GM12878 (cell line): ENCODE measurements at regions not wholly inside any gene's neighbourhood (a gene's known extent, or its start where the extent isn't known, plus 50 kb on each side); places are given as distances from the start of the nearest gene placed in this dataset.

Experiments
- ATAC-seq: fragments of 200-7000 bp; cut with Tn5 transposase; 3 replicates; pipeline ENCODE4 v1.9.1; 2020; ENCODE audit warnings: mild to moderate bottlenecking, moderate library complexity
- BruUV-seq: library from RNA; stranded (reverse); fragments of 400-500 nt; replicated peaks from 2 replicates; lab custom pipeline; 2021; lab: Mats Ljungman, UMichigan
- CTCF ChIA-PET: fragments of 300-600 bp; sonication (Branson Sonifier 250); formaldehyde crosslinking; extraction: SDS; loops from one replicate; lab custom pipeline; 2021; ENCODE audit warnings: inconsistent platforms; lab: Yijun Ruan, JAX
- POLR2A ChIA-PET: fragments of 350-600 bp; formaldehyde crosslinking; extraction: SDS; loops from one replicate; lab custom pipeline; 2021; ENCODE audit warnings: inconsistent platforms; lab: Charles Lee
- RAD21 ChIA-PET: fragments of 300-600 bp; sonication (Branson Sonifier 250); formaldehyde crosslinking; loops from one replicate; lab custom pipeline; 2023; ENCODE audit warnings: antibody characterized with exemption; ENCODE audit not compliant: unreplicated experiment; lab: Charles Lee
- SMC1A ChIA-PET: fragments of 300-600 bp; sonication (Branson Sonifier 250); formaldehyde crosslinking; loops from one replicate; lab custom pipeline; 2023; ENCODE audit not compliant: unreplicated experiment, uncharacterized antibody; lab: Charles Lee
- DNase-seq: peaks from one replicate; pipeline ENCODE4 v3.0.0-alpha.2; 2011; ENCODE audit warnings: low read depth, low spot score
- FAIRE-seq: peaks from 3 replicates; lab custom pipeline; 2011; peaks lifted over from hg19 to GRCh38; lab: Jason Lieb, UNC
- H2AFZ ChIP-seq: 2 replicates; pipeline ENCODE4 v1.6.0; 2011; ENCODE audit warnings: low read depth, low read length, control low read depth; ENCODE audit not compliant: control insufficient read depth
- H3K27ac ChIP-seq: 2 replicates; pipeline ENCODE4 v1.5.1; 2011; ENCODE audit warnings: control low read depth; ENCODE audit not compliant: control insufficient read depth, insufficient read depth
- H3K27me3 ChIP-seq, 2 experiments: replicated peaks in 1 of 2; 2 replicates each; pipeline versions ENCODE4 v1.6.0 to v1.6.1; 2011; ENCODE audit warnings: low read length in 1 of 2; ENCODE audit not compliant: control insufficient read depth in 2 of 2, insufficient read depth in 2 of 2
- H3K36me3 ChIP-seq, 2 experiments: 2 replicates each; pipeline ENCODE4 v1.5.1; 2011; ENCODE audit warnings: low read length in 1 of 2; ENCODE audit not compliant: control insufficient read depth in 2 of 2, insufficient read depth in 2 of 2
- H3K4me1 ChIP-seq: 2 replicates; pipeline ENCODE4 v1.6.1; 2011; ENCODE audit warnings: mild to moderate bottlenecking, low read length, moderate library complexity, mixed read lengths; ENCODE audit not compliant: control insufficient read depth, insufficient read depth
- H3K4me2 ChIP-seq: 2 replicates; pipeline ENCODE4 v1.6.0; 2011; ENCODE audit warnings: control low read depth; ENCODE audit not compliant: control insufficient read depth, insufficient read depth
- H3K4me3 ChIP-seq: fragments of 200-600 bp; sonication (generic); 2 replicates; pipeline ENCODE4 v1.5.1; 2016
- H3K79me2 ChIP-seq: 2 replicates; pipeline ENCODE4 v1.6.0; 2011; ENCODE audit warnings: low read length; ENCODE audit not compliant: control insufficient read depth, insufficient read depth
- H3K9ac ChIP-seq: 2 replicates; pipeline ENCODE4 v1.8.0; 2011; ENCODE audit warnings: low read length, control low read depth, mixed read lengths; ENCODE audit not compliant: control insufficient read depth, insufficient read depth
- H3K9me3 ChIP-seq: replicated peaks from 3 replicates; pipeline ENCODE4 v1.5.1; 2011; ENCODE audit warnings: mild to moderate bottlenecking, low read length; ENCODE audit not compliant: control insufficient read depth, insufficient read depth
- H4K20me1 ChIP-seq: 2 replicates; pipeline ENCODE4 v1.6.0; 2011; ENCODE audit not compliant: control insufficient read depth, insufficient read depth
- E4F1 ChIP-seq: fragments of 450-650 bp; IDR thresholded peaks from 2 replicates; pipeline ENCODE4 v1.6.1; 2018; ENCODE audit warnings: borderline replicate concordance, mild to moderate bottlenecking; ENCODE audit not compliant: partially characterized antibody
- EGR1 ChIP-seq, 2 experiments: IDR thresholded peaks; 1 replicate in 1 of 2; 2 replicates in 1 of 2; pipeline ENCODE4 v1.6.1; 2011 to 2012; ENCODE audit warnings: low read depth in 2 of 2, low read length in 2 of 2, borderline replicate concordance in 1 of 2, mild to moderate bottlenecking in 1 of 2, moderate library complexity in 1 of 2
- LARP7 ChIP-seq: fragments of 450-650 bp; IDR thresholded peaks from 2 replicates; pipeline ENCODE4 v1.6.1; 2017; ENCODE audit warnings: mild to moderate bottlenecking
- MXI1 ChIP-seq: fragments of 150-350 bp; IDR thresholded peaks from 2 replicates; pipeline ENCODE4 v1.6.1; 2011; ENCODE audit warnings: low read depth, mild to moderate bottlenecking, inconsistent platforms, low read length, improper control_type of control experiment
- NFYA ChIP-seq: IDR thresholded peaks from 2 replicates; pipeline ENCODE4 v1.6.1; 2011; ENCODE audit warnings: low read depth, mild to moderate bottlenecking, low read length, improper control_type of control experiment, borderline replicate concordance
- RB1 ChIP-seq: fragments of 450-650 bp; formaldehyde crosslinking; IDR thresholded peaks from 2 replicates; pipeline ENCODE4 v1.6.1; 2017; ENCODE audit warnings: mild to moderate bottlenecking, borderline replicate concordance
- SMARCA5 ChIP-seq: fragments of 450-650 bp; IDR thresholded peaks from 2 replicates; pipeline ENCODE4 v1.6.1; 2017; ENCODE audit warnings: mild to moderate bottlenecking
- WGBS: methylation state at CpG from one replicate; pipeline ENCODE4 v1.1.6; 2016; ENCODE audit warnings: low lambda C conversion rate; ENCODE audit not compliant: insufficient replicate concordance, insufficient coverage; ENCODE audit errors: missing lambda C conversion rate; 5-methylcytosine and 5-hydroxymethylcytosine counted together
- in situ Hi-C: fragments of 300-500 bp; cut with MboI; formaldehyde crosslinking; loops from 9 replicates; pipeline ENCODE4 v1.14.3; 2018; ENCODE audit warnings: mixed read lengths
- intact Hi-C: fragments of 100-400 bp; cut with micrococcal nuclease; formaldehyde crosslinking; loops from one replicate; pipeline ENCODE4 v1.14.2; 2022; ENCODE audit not compliant: unreplicated experiment

- BruUV-seq, result no TSS peak
- no peaks in the 10 kb centered on the region for H3K79me2 ChIP-seq
- ChIA-PET POLR2A (no interaction called here), SMC1A (interaction anchor here (1.5 kb wide), 1 partner anchor 11 kb away, joined by 3 read pairs; no protein-coding TSS in a partner anchor), RAD21 (no interaction called here), CTCF (no interaction called here)
- no peaks in the 10 kb centered on the region for H3K9me3 ChIP-seq
- H2AFZ ChIP-seq, result no peak overlapping the region
- no peak overlapping the region for H3K4me3 ChIP-seq
- H3K36me3 ChIP-seq, result no peaks in the 10 kb centered on the region
- H3K27me3 ChIP-seq, result no peaks in the 10 kb centered on the region
- H4K20me1 ChIP-seq, result no peaks in the 10 kb centered on the region; the same call in 1 of the 2 replicates
- WGBS, result 22% methylated on average over 1 of the region's 1 CpG
- H3K27ac ChIP-seq, result no peak overlapping the region
- no peak for FAIRE-seq
- no peak for TF ChIP-seq EGR1 (IDR thresholded peaks at IDR 0.05; ENCODE audit: borderline replicate concordance in 1 of 2, low read depth in 2 of 2, low read length in 2 of 2)
- no peaks in the 10 kb centered on the region for H3K4me1 ChIP-seq
- no peak for ATAC-seq
- in situ Hi-C loops (no loop called here), intact Hi-C loops (no loop called here)
- no peak for DNase-seq
- H3K4me2 ChIP-seq, result no peak overlapping the region
- H3K9ac ChIP-seq, result no peak overlapping the region
Observed at GRCh38 chr5:145484158-145484557, 351.0 kb downstream of the PRELID2 start.

GRCh38 chr5:145483212-145483611, 351.9 kb downstream of the PRELID2 start:
- no peak overlapping the region for H3K9ac ChIP-seq
- H3K4me1 ChIP-seq, result no peaks in the 10 kb centered on the region
- no peaks in the 10 kb centered on the region for H3K9me3 ChIP-seq
- no peak overlapping the region for H3K27ac ChIP-seq
- no peak overlapping the region for H2AFZ ChIP-seq
- TF ChIP-seq RB1 (no peak), E4F1 (no peak), LARP7 (no peak), MXI1 (no peak), SMARCA5 (no peak), NFYA (no peak)
- H3K36me3 ChIP-seq, result no peaks in the 10 kb centered on the region
- no peaks in the 10 kb centered on the region for H3K27me3 ChIP-seq
- intact Hi-C loops (no loop called here), in situ Hi-C loops (no loop called here)
- no peak for FAIRE-seq
- H4K20me1 ChIP-seq, result no peaks in the 10 kb centered on the region; the same call in 1 of the 2 replicates
- no peaks in the 10 kb centered on the region for H3K79me2 ChIP-seq
- SMC1A ChIA-PET, result no interaction called here
- H3K4me2 ChIP-seq, result no peak overlapping the region
- RAD21 ChIA-PET, result no interaction called here
- ATAC-seq, result no peak
- DNase-seq, result no peak
- CTCF ChIA-PET, result no interaction called here
- POLR2A ChIA-PET, result no interaction called here
- H3K4me3 ChIP-seq, result no peak overlapping the region
- BruUV-seq, result no TSS peak
